22Rv1 (cell line): ENCODE measurements at regions not wholly inside any gene's neighbourhood (a gene's known extent, or its start where the extent isn't known, plus 50 kb on each side); places are given as distances from the start of the nearest gene placed in this dataset.

Experiments
- CTCF ChIP-seq: fragments of 450-650 bp; IDR thresholded peaks from 2 replicates; pipeline ENCODE4 v1.5.1; 2017; ENCODE audit warnings: mild to moderate bottlenecking
- ZFX ChIP-seq: fragments of 450-650 bp; IDR thresholded peaks from 2 replicates; pipeline ENCODE4 v1.6.1; 2017; ENCODE audit warnings: antibody characterized with exemption, borderline replicate concordance

GRCh38 chr18:56388571-56388970 is 249.8 kb downstream of the TXNL1 start:
- no peak for TF ChIP-seq ZFX
- no peak for TF ChIP-seq CTCF
